Stimulated activated CD8-positive, alpha-beta memory T cell treated with anti-CD3 and anti-CD28 coated beads, Interleukin-12 subunit alpha, Interleukin-12 subunit beta, amount 100 ng/mL, for 1 hour (primary cell): ENCODE measurements at regions not wholly inside any gene's neighbourhood (a gene's known extent, or its start where the extent isn't known, plus 50 kb on each side); places are given as distances from the start of the nearest gene placed in this dataset.
"Not testable (repeated sequence)": the region's sequence is repeated elsewhere in the genome, so short reads cannot be mapped to it uniquely, and the experiment has no call there.

Source experiments
- DNase-seq: peaks from one replicate; pipeline ENCODE4 v3.0.0-alpha.2; 2020; ENCODE audit warnings: low read depth

- DNase-seq = no peak
Observed at GRCh38 chr12:46711756-46712155, 114.0 kb downstream of the SLC38A4 start.

- no peak for DNase-seq
Observed at GRCh38 chr12:46710125-46710743, 115.6 kb downstream of the SLC38A4 start.

GRCh38 chr12:46702581-46703344, 123.0 kb downstream of the SLC38A4 start:
- DNase-seq = no peak

- no peak for DNase-seq
Observed at GRCh38 chr12:46701356-46701755, 124.4 kb downstream of the SLC38A4 start.

- no peak for DNase-seq
Observed at GRCh38 chr12:46699986-46700385, 125.8 kb downstream of the SLC38A4 start.

- no peak for DNase-seq
Observed at GRCh38 chr12:46698003-46698402, 127.8 kb downstream of the SLC38A4 start.

- DNase-seq = no peak
Observed at GRCh38 chr12:46693518-46693917, 132.3 kb downstream of the SLC38A4 start.

GRCh38 chr12:46693034-46693433, 132.8 kb downstream of the SLC38A4 start:
- no peak for DNase-seq

- DNase-seq = no peak
Observed at GRCh38 chr12:46692606-46693005, 133.2 kb downstream of the SLC38A4 start.

- no peak for DNase-seq
Observed at GRCh38 chr12:46686267-46686942, 139.4 kb downstream of the SLC38A4 start.

GRCh38 chr12:46684243-46684642, 141.6 kb downstream of the SLC38A4 start:
- DNase-seq = not testable (repeated sequence)

- DNase-seq = no peak
Observed at GRCh38 chr12:46682148-46682547, 143.6 kb downstream of the SLC38A4 start.

GRCh38 chr12:46680506-46680905, 145.3 kb downstream of the SLC38A4 start:
- DNase-seq = no peak

- no peak for DNase-seq
Observed at GRCh38 chr12:46679754-46680153, 146.0 kb downstream of the SLC38A4 start.

GRCh38 chr12:46678426-46678825, 147.4 kb downstream of the SLC38A4 start:
- no peak for DNase-seq

GRCh38 chr12:46677749-46678148, 148.0 kb downstream of the SLC38A4 start:
- DNase-seq = no peak

- no peak for DNase-seq
Observed at GRCh38 chr12:46676797-46677520, 148.8 kb downstream of the SLC38A4 start.

GRCh38 chr12:46676396-46676795, 149.4 kb downstream of the SLC38A4 start:
- DNase-seq = no peak

- DNase-seq = no peak
Observed at GRCh38 chr12:46675736-46676135, 150.1 kb downstream of the SLC38A4 start.

GRCh38 chr12:46674800-46675199, 151.0 kb downstream of the SLC38A4 start:
- no peak for DNase-seq

- DNase-seq = no peak
Observed at GRCh38 chr12:46674129-46674528, 151.7 kb downstream of the SLC38A4 start.

- DNase-seq = no peak
Observed at GRCh38 chr12:46671102-46671501, 154.7 kb downstream of the SLC38A4 start.

GRCh38 chr12:46670636-46671035, 155.2 kb downstream of the SLC38A4 start:
- no peak for DNase-seq
